ENCODE measurements at regions not wholly inside any gene's neighbourhood (a gene's known extent, or its start where the extent isn't known, plus 50 kb on each side); places are given as distances from the start of the nearest gene placed in this dataset.
"Not testable (repeated sequence)": the region's sequence is repeated elsewhere in the genome, so short reads cannot be mapped to it uniquely, and the experiment has no call there.

DNA sequence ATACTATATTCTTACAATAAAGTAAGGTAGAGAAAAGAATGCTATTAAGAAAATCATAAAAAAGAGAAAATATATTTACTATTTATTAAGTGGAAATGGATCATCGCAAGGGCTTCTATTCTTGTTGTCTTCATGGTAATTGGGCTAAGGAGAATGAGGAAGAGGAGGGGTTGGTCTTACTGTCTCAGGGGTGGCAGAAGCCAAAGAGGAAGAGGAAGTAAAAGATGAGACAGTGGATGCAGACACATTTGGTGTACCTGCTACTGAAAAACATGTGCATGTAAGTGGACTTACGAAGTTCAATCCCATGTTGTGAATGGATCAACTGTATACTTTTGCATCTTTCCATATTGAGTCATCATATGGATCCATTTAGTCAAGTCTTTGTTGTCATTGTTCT is 1502.1 kb upstream of the ADGRL3 start:
- TF ChIP-seq, protein P1, sequence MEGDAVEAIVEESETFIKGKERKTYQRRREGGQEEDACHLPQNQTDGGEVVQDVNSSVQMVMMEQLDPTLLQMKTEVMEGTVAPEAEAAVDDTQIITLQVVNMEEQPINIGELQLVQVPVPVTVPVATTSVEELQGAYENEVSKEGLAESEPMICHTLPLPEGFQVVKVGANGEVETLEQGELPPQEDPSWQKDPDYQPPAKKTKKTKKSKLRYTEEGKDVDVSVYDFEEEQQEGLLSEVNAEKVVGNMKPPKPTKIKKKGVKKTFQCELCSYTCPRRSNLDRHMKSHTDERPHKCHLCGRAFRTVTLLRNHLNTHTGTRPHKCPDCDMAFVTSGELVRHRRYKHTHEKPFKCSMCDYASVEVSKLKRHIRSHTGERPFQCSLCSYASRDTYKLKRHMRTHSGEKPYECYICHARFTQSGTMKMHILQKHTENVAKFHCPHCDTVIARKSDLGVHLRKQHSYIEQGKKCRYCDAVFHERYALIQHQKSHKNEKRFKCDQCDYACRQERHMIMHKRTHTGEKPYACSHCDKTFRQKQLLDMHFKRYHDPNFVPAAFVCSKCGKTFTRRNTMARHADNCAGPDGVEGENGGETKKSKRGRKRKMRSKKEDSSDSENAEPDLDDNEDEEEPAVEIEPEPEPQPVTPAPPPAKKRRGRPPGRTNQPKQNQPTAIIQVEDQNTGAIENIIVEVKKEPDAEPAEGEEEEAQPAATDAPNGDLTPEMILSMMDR (IDR thresholded peaks at IDR 0.05): no peak
- TF ChIP-seq POLR2A (IDR thresholded peaks at IDR 0.05): no peak
- Histone ChIP-seq H3K4me1 (no peaks in the 10 kb centered on the region), H3K27me3 (no peaks in the 10 kb centered on the region), H3K27ac (no peak overlapping the region), H3K9me3 (no peaks in the 10 kb centered on the region), H3K4me3 (no peak overlapping the region), H3K36me3 (ENCODE audit: low read depth, missing control alignments) (no peaks in the 10 kb centered on the region)
- 91 to 94% methylated on average over 2 of the region's 2 CpGs for WGBS, 2 donors
- no peak for DNase-seq
- intact Hi-C loops (cut with DNase I; ENCODE audit: low total_unique reads): no loop called here

GRCh38 chr4:59700651-59701050 is 1499.5 kb upstream of the ADGRL3 start:
- TF ChIP-seq, protein P1 (IDR thresholded peaks at IDR 0.05): no peak
- no peak for TF ChIP-seq POLR2A (IDR thresholded peaks at IDR 0.05)
- intact Hi-C loops (cut with DNase I; ENCODE audit: low total_unique reads): no loop called here
- H3K9me3 ChIP-seq: no peaks in the 10 kb centered on the region
- WGBS, 2 donors: 83 to 88% methylated on average over 2 of the region's 2 CpGs
- DNase-seq: no peak
- H3K27me3 ChIP-seq: no peaks in the 10 kb centered on the region
- H3K36me3 ChIP-seq (ENCODE audit: low read depth, missing control alignments): no peaks in the 10 kb centered on the region
- no peaks in the 10 kb centered on the region for H3K4me1 ChIP-seq
- no peak overlapping the region for H3K4me3 ChIP-seq
- H3K27ac ChIP-seq: no peak overlapping the region

DNA sequence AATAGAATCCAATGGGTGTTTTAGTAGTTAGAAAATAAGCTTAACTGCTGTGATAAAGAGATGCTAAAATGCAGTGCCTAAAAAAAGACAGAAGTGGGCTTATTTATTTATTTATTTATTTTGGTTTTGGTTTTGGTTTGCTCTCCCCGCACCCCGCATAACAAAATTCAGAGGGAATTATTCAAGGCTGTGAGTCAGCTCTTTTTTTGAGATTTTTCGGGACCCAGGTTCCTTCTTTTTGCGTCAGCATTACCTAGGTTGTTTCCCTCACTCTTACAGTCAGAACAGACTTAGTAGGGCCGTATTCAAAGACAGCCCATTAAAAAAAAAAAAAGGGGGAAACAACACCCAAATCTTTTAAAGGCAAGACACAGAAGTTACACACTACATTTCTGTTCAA is 1495.5 kb upstream of the ADGRL3 start:
- Histone ChIP-seq H3K27ac (no peak overlapping the region), H3K4me1 (no peaks in the 10 kb centered on the region), H3K9me3 (no peaks in the 10 kb centered on the region), H3K27me3 (no peaks in the 10 kb centered on the region), H3K4me3 (no peak overlapping the region), H3K36me3 (ENCODE audit: low read depth, missing control alignments) (no peaks in the 10 kb centered on the region)
- DNase-seq: no peak
- WGBS, 2 donors: 81 to 85% methylated on average over 5 of the region's 5 CpGs
- TF ChIP-seq, protein P1 (IDR thresholded peaks at IDR 0.05): no peak
- no peak for TF ChIP-seq POLR2A (IDR thresholded peaks at IDR 0.05)
- intact Hi-C loops (cut with DNase I; ENCODE audit: low total_unique reads): no loop called here

GRCh38 chr4:59712470-59712869 is 1487.7 kb upstream of the ADGRL3 start:
- Histone ChIP-seq H3K9me3 (no peaks in the 10 kb centered on the region), H3K27ac (no peak overlapping the region), H3K27me3 (no peaks in the 10 kb centered on the region), H3K4me3 (no peak overlapping the region), H3K4me1 (no peaks in the 10 kb centered on the region), H3K36me3 (ENCODE audit: low read depth, missing control alignments) (no peaks in the 10 kb centered on the region)
- no peak for DNase-seq
- intact Hi-C loops (cut with DNase I; ENCODE audit: low total_unique reads): no loop called here
- 84 to 100% methylated on average over 1 of the region's 1 CpG for WGBS, 2 donors
- TF ChIP-seq, protein P1 (IDR thresholded peaks at IDR 0.05): no peak
- no peak for TF ChIP-seq POLR2A (IDR thresholded peaks at IDR 0.05)

DNA sequence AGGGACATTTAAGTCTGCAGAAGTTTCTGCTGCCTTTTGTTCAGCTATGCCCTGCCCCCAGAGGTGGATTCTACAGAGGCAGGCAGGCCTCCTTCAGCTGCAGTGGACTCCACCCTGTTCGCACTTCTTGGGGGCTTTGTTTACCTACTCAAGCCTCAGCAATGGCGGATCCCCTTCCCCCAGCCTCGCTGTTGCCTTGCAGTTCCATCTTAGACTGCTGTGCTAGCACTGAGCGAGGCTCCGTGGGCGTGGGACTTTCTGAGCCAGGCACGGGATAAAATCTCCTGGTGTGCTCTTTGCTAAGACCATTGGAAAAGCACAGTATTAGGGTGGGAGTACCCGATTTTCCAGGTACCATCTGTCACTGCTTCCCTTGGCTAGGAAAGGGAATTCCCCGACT is 1475.8 kb upstream of the ADGRL3 start:
- H3K9me3 ChIP-seq; H3K4me1 ChIP-seq; intact Hi-C loops (cut with DNase I; ENCODE audit: low total_unique reads); H3K36me3 ChIP-seq (ENCODE audit: low read depth, missing control alignments); H3K4me3 ChIP-seq; H3K27me3 ChIP-seq; H3K27ac ChIP-seq; DNase-seq: not testable (repeated sequence)
- WGBS, 2 donors: 77 to 89% methylated on average over 9 of the region's 9 CpGs

Data from testis (tissue), 2 donors.